ENCODE measurements at regions not wholly inside any gene's neighbourhood (a gene's known extent, or its start where the extent isn't known, plus 50 kb on each side); places are given as distances from the start of the nearest gene placed in this dataset.
A peak's percentile ranks its signal among the peaks of the same experiment; 100 is the strongest.

GRCh38 chr2:212864186-212864585 lies 287.2 kb downstream of the IKZF2 start:
- no peak overlapping the region for H3K27ac ChIP-seq
- H3K4me1 ChIP-seq = no peaks in the 10 kb centered on the region
- H3K9me3 ChIP-seq = peaks cover 9 to 53% of the 10 kb centered on the region in 2 donors
- no peak for DNase-seq (ENCODE audit: low spot score)
- no peak overlapping the region for H3K4me3 ChIP-seq
- TF ChIP-seq CTCF (IDR thresholded peaks at IDR 0.05) = no peak
- H3K27me3 ChIP-seq = no peaks in the 10 kb centered on the region
- no peaks in the 10 kb centered on the region for H3K36me3 ChIP-seq

DNA sequence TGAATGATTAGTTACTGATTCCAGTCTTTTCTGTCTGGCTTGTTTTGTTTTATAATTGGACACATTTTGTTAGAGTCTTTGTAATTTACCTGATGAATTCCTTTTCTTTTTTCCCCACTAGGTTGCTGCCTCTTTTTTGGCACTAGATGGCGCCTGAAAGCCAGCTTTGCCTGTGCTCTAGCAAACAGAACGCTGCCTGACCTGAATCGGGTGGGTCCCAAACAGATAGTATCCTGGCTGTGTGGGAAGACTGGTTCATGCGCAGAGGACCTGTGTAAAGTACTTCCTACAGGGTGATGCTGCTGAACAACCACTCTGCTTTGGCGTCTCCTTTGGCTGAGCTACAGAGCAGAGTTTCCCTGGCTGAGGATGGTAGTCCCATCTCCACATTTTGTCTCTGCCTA lies 288.2 kb downstream of the IKZF2 start:
- Histone ChIP-seq H3K4me3 (no peak overlapping the region), H3K27ac (no peak overlapping the region), H3K9me3 (peaks cover 9 to 53% of the 10 kb centered on the region in 2 donors), H3K36me3 (no peaks in the 10 kb centered on the region), H3K27me3 (no peaks in the 10 kb centered on the region), H3K4me1 (no peaks in the 10 kb centered on the region)
- peak in 1 of 2 donors; percentile 31 for TF ChIP-seq CTCF (IDR thresholded peaks at IDR 0.05)
- DNase-seq (ENCODE audit: low spot score) = no peak

- Histone ChIP-seq H3K4me1 (no peaks in the 10 kb centered on the region), H3K36me3 (no peaks in the 10 kb centered on the region), H3K27me3 (no peaks in the 10 kb centered on the region), H3K9me3 (peaks cover 9 to 27% of the 10 kb centered on the region in 2 donors), H3K27ac (no peak overlapping the region), H3K4me3 (no peak overlapping the region)
- no peak for DNase-seq (ENCODE audit: low spot score)
- TF ChIP-seq CTCF (IDR thresholded peaks at IDR 0.05) = no peak
Measured at GRCh38 chr2:212858496-212858895, 292.9 kb downstream of the IKZF2 start.

DNA sequence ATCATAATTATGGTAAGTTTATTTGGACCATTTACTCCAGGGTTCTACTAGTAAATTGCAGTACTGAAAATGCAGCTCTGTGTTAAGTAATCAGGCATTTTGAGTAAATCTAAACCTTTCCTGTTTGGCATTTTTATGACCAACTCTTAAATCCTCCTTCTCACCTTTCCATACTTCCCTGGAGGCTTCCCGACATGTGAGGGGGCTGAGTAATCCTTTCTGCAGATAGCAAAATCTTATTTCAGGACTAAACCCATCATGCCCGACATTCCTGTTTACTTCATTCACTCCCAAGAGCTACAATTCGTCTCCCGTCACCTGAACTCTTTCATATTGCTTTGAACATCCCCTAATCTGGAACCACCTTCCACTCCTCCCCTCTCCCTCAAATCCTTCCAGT lies 296.6 kb downstream of the IKZF2 start:
- TF ChIP-seq CTCF (IDR thresholded peaks at IDR 0.05) = no peak
- Histone ChIP-seq H3K27me3 (no peaks in the 10 kb centered on the region), H3K27ac (no peak overlapping the region), H3K9me3 (no peaks in the 10 kb centered on the region), H3K4me1 (no peaks in the 10 kb centered on the region), H3K4me3 (no peak overlapping the region), H3K36me3 (no peaks in the 10 kb centered on the region)
- no peak for DNase-seq (ENCODE audit: low spot score)

GRCh38 chr2:212854116-212854515 lies 297.3 kb downstream of the IKZF2 start:
- DNase-seq (ENCODE audit: low spot score) = no peak
- Histone ChIP-seq H3K27ac (no peak overlapping the region), H3K4me3 (no peak overlapping the region), H3K36me3 (no peaks in the 10 kb centered on the region), H3K27me3 (no peaks in the 10 kb centered on the region), H3K9me3 (no peaks in the 10 kb centered on the region), H3K4me1 (no peaks in the 10 kb centered on the region)
- no peak for TF ChIP-seq CTCF (IDR thresholded peaks at IDR 0.05)

DNA sequence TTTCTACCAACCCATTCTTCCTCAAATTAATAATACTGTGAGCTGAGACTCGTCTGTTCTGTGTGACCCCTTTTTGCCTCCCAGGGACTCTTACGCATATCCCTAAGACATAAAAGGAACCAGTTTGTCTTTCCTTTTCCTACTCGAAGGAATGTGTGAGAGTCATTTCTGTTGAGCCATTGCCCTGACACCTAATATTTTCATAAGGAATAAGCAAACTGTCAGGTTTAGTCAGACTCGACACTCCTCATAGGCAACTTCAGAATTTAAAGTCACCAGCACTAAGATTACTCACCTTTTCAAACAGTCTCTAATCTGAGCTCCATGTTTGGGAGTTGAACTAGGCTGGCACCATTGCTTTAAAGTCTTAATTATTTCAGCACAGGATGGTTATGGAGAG lies 305.5 kb downstream of the IKZF2 start:
- no peaks in the 10 kb centered on the region for H3K9me3 ChIP-seq
- no peaks in the 10 kb centered on the region for H3K36me3 ChIP-seq
- H3K27ac ChIP-seq = no peak overlapping the region
- no peaks in the 10 kb centered on the region for H3K4me1 ChIP-seq
- TF ChIP-seq CTCF (IDR thresholded peaks at IDR 0.05) = no peak
- no peaks in the 10 kb centered on the region for H3K27me3 ChIP-seq
- DNase-seq (ENCODE audit: low spot score) = no peak
- H3K4me3 ChIP-seq = no peak overlapping the region

All from right atrium auricular region (tissue), 2 donors.